Peyer's patch (tissue), 4 donors: ENCODE measurements at regions not wholly inside any gene's neighbourhood (a gene's known extent, or its start where the extent isn't known, plus 50 kb on each side); places are given as distances from the start of the nearest gene placed in this dataset.

ENCODE experiments used
- CTCF ChIP-seq, 6 experiments: fragments of 450-650 bp in 4 of 6; fragments of 200-600 bp in 2 of 6; sonication (generic) in 1 of 6; IDR thresholded peaks; one replicate each; pipeline ENCODE4 v1.5.1; 2017 to 2019; ENCODE audit warnings: antibody characterized with exemption in 6 of 6, mild to moderate bottlenecking in 3 of 6, moderate library complexity in 1 of 6
- POLR2A ChIP-seq, 2 donors: fragments of 450-650 bp; IDR thresholded peaks; one replicate each; pipeline ENCODE4 v1.5.1; 2017; ENCODE audit warnings: antibody characterized with exemption in 2 of 2, mild to moderate bottlenecking in 2 of 2, moderate library complexity in 2 of 2

DNA sequence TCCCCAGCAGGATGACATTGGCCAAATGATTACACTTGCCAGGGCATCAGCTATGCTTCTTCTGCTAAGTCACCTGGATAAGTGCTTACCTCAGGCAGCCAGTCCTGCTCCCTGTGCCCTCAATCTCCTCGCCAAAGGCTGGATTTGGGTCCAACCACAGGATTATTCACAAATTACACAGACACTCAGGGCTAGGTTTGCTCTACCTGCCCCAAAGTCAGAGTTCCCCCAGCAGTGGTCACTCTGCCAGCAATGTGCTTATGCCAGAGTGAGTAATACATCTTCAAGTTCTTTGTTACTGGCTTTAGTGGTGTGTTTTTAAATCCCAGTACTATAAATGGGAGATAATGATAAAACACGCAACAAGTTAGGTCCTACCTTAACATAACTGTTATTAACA, 189.7 kb upstream of the SEMA3D start:
- TF ChIP-seq CTCF (IDR thresholded peaks at IDR 0.05) (no peak), POLR2A (IDR thresholded peaks at IDR 0.05) (no peak)
